GM10847 (cell line): ENCODE measurements at regions not wholly inside any gene's neighbourhood (a gene's known extent, or its start where the extent isn't known, plus 50 kb on each side); places are given as distances from the start of the nearest gene placed in this dataset.

Experiments
- POLR2A ChIP-seq: IDR thresholded peaks from 2 replicates; pipeline ENCODE4 v1.6.1; 2011; ENCODE audit not compliant: insufficient read length; ENCODE audit errors: extremely low read depth

DNA sequence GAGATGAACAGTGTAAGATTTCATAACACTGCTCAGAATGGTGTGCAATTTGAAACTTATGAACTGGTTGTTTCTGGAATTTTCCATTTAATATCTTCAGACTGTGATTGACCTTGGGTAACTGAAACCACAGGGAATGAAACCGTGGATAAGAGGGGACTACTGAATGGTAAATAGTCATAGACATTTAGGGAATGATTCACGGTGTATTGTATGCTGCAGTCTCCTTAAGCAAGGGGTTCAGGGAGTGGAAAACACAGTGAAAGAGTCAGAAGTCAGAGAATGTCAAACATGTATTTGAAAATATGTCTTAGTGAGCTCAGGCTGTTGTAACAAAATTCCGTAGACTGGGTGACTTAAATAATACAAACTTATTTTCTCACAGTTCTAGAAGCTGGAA is 398.2 kb upstream of the DIPK2B start:
- TF ChIP-seq POLR2A, result no peak

DNA sequence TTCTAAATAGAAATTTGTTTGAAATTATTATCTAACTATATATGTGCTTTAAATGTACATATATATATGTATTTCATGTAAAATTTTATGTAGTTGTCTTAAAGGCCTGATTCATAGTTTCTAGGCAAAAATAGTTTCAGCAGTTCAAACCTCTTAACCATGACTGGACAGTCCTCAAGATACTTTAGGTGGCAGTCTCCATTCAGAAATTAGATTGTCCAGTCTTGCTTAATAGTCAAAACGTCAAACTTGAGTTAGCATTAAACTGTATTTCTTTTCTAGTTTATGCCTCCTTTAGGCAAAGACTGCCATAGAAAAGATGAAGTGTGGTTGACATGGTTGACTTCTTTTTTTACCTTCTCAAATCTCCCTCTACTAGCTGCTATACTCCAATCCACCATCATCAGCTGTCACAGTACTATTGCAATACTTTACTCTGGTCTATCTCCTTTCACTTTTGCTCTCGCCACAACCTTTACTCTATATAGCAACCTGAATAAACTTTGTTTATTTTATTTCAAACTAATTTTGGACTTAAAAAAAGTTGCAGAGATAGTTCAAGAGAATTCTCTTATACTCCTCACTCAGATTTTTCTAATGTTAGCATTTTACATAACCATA is 395.6 kb upstream of the DIPK2B start:
- no peak for TF ChIP-seq POLR2A

DNA sequence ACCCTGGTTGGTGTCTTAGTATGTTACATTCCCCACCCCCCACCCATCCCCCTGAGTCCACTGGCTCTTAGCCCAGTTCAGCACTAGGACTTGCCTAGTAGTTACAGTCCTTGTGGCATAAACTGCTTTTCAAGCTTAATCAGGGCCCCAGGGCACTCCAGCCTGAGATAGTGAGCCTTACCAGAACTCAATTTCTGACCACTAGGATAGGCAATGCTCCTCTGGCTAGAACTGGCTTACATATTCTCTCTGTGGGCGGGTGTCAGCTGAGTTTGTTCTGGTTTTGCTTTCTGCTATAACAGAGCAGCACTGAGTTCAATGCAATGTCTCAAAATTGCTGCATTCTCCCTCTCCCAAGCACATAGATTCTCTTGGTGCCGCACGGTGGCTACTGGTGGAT is 391.4 kb upstream of the DIPK2B start:
- no peak for TF ChIP-seq POLR2A

DNA sequence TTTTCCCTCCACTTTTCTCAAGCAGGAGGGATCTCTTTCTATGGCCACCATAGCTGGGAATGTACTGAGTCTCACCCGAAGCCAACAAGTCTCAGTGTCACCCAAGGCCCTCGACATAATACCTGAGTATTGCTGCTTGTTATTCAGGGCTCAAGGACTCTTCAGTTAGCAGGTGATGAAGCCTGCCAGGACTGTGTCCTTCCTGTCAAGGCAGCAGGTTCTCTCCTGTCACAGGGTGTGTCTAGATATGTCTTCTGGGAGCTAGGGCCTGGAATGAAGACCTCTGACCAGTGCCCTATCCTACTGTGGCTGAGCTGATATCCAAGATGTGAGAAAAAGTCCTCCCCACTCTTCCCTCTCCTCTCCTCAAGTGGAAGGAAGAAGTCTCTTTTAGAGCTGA is 391.0 kb upstream of the DIPK2B start:
- no peak for TF ChIP-seq POLR2A

DNA sequence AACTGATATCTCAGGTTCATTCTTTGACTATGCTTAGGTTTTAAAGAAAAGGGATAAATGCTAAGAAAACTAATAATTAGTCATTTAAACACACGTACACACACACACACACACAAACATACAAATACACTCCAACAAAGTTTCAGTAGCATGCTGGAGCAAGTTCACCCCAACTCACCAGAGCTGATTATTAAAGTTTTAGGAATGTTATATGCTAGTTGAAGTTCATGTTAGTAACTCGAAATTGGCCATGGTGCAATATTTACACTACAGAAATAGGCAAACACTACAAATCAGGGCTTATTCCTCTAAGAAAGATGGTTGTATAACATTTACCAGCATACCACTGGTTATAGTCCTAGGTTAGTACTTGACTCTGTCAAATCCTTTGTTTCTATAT is 384.0 kb upstream of the DIPK2B start:
- no peak for TF ChIP-seq POLR2A

DNA sequence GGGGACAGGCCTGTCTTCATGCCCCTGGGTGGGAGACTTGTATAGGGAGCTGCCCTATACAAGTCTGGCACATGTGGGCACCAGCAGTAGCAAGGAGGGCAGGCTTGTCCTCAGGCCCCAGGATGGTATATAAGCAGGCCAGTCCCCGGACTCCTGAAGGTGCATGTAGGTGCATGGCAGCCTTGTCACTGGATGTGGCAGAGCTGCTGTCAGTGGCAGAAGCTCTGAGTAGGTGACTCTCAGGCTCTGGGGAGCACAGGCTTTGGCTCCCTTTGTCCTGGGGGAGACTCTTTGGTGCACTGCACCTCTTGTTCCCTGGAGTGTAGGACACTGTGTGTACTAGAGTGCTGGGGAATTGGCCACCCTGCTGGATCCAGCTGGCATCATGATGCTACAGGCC is 376.7 kb upstream of the DIPK2B start:
- TF ChIP-seq POLR2A, result no peak

DNA sequence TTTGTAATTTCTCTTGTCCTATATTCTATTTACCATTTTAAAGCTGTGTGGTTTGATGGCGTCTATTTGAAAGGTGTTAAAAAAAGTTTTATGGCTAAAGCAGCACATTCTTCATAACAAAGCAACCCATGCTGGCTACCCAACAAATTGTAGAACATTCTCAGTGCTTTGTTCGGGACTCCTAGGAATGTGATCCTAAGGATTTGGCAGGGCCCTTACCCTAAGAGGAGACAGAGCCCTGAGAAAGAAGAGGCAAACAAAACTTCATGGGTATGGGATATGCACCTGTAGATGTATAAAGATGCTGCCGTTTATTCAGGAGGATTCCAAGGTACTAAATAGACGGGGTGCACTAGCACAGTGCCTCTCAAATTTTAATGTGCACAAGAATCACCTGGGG is 370.8 kb upstream of the DIPK2B start:
- no peak for TF ChIP-seq POLR2A

DNA sequence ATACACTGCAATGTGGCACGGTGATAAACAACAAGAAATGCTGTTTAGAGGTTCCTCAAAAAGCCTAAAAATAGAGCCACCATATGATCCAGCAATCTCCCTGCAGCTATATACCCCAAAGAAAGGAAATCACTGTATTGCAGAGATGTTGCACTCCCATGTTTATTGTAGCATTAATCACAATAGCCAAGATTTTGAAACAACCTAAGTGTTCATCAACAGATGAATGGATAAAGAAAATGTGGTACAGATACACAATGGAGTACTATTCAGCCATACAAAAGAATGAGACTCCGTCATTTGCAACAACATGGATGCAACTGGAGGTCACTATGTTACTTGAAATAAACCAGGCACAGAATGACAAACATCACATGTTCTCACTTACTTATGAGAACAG is 365.8 kb upstream of the DIPK2B start:
- no peak for TF ChIP-seq POLR2A

DNA sequence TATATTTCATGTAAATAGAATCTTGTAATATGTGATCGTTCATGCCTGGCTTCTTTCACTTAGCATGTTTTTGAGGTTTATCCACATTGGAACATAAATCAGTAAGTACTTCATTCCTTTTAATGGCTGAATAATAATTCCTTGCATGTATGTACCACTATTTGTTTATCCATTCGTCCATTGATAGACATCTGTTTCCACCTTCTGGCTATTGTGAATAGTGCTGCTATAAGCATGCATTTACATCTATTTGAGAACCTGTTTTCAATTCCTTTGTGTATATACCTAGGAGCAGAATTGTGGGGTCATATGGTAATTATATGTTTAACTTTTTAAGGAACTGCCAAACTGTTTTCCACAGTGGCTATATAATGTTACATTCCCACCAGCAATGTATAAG is 356.7 kb upstream of the DIPK2B start:
- no peak for TF ChIP-seq POLR2A

DNA sequence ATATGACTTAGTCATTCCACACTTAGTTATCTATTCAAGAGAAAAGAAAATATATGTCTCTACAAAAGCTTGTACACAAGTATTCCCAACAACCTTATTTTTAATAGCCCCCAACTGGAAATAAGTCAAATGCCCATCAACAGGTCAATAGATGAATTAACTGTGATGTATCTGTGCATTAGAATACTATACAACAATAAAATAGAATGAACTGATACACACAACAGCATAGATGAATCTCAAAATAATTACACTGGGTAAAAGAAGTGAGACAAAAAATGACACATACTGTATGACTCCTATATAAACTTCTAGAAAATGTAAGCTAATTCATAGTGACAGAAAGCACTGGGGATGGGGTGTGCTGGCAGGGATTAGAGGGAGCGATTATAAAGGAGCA is 354.1 kb upstream of the DIPK2B start:
- no peak for TF ChIP-seq POLR2A

DNA sequence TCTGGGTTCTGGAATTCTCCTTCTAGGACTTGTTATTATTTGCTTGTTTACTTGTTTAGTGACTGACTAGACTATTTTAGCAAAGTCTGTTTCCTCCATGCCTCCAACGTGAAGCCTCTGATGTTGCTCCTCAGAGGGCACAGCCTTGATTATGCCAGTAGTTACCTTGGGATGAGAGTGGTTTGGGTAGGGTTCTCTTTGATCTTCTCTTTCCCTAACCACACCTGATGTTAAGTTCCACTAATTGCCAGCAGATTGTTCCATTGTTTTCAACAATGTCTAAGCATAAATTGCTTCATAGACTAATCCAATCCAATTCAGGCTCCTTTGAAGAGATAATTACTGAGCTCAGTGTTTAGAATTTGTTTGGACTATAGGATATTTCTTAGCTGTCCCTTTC is 352.7 kb upstream of the DIPK2B start:
- TF ChIP-seq POLR2A, result no peak

DNA sequence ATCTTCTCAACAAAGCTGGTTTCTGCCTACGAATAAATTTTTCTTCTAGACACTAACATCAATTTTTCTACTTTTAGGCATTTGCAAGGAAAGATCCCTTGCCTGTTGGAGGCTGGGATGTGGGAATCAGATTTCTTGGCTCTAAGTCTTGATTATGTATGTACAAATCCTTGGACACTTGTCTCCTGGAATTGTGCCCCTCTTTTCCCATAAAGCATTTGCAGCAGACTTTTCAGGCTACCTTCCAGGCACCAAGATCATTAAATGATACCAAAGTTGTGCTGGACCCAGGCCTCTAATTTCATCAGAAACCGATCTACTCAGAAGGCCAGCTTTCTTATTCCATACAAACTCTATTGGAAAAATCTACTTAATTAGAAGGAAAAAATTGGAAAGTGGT is 339.5 kb upstream of the DIPK2B start:
- TF ChIP-seq POLR2A, result no peak

DNA sequence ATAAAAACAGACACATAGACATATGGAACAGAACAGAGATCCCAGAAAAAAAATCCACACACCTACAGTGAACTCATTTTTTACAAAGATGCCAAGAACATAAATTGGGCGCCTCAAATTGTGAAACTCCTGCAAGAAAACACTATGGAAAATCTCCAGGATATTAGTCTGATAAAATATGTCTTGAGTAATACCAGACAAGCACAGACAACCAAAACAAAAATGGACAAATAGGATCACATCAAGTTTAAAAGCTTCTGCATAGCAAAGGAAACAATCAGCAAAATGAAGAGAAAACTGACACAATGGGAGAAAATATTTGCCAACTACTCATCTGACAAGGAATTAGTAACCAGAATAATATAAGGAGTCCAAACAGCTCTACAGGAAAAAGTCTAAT is 337.3 kb upstream of the DIPK2B start:
- no peak for TF ChIP-seq POLR2A

DNA sequence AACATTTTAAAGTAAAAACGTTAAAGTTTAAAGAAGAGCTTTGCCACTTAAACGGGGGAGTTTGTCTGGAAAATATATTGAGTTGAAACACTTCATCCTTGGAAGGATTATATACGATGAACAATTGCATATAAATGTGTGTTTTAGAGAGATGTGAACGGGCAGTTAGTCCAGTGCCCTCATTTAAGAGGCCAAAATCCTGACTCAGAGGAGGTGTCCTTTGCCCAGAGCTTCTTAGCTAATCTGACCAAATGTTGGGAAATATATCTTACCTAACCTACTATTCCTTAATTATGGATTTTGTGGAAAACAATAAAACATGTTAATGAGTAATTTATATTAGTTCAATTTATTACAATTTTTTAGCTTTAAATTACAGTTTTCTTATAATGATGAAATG is 327.2 kb upstream of the DIPK2B start:
- TF ChIP-seq POLR2A, result no peak

DNA sequence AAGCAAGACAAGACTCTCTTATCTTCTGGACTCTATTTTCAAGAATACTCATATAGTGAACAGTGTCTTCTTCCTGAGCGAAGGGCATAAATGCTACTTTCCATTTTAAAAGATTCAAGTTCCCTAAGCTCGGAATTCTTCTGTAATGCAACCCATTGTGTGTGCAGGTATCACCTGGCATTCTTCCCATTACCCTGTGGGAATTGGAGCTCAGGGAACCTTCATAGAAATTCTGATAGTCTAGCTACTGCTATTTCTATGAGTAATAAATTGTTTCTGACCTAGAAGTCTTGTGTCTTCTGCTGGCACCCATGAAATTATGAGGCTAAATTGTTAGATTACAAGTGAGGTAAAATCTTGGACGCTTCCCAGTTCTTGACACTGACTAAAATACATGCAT is 324.1 kb upstream of the DIPK2B start:
- no peak for TF ChIP-seq POLR2A

DNA sequence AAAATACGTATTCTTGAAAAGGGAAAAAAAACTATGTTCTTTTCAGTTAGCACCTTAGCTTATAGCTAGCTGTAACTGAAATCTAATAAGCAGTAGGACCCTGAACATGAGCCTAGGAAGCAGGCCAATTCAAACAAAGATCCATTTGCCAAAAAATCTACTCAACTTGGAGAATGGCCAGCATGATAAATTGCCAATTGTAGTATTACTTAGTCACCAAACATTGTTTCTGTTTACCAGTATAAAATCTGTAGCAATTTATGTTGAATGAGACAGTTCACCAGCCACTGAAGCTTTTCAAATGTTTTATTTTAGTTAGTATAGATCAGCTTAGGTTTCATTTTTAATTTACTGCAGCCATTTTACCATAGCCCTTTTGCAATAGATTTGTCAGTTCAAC is 323.6 kb upstream of the DIPK2B start:
- no peak for TF ChIP-seq POLR2A

DNA sequence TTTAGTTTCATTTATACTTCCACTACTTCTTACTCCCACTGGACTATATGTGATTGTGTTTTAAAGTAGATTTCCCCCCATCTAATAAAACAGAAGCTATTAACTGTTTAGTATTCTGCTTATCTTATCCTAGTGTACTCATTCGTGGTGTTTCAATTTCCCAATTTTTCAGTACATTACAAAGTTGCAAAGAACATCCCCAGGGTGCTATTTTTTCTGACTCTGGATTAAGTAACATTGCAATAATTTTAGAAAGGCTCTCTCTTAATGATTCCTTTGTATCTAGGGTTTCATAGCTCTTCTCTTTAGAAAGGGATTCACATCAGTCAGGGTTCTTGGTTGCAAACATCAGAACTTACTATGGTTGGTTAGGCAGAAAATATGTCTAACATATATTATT is 317.9 kb upstream of the DIPK2B start:
- TF ChIP-seq POLR2A, result no peak

DNA sequence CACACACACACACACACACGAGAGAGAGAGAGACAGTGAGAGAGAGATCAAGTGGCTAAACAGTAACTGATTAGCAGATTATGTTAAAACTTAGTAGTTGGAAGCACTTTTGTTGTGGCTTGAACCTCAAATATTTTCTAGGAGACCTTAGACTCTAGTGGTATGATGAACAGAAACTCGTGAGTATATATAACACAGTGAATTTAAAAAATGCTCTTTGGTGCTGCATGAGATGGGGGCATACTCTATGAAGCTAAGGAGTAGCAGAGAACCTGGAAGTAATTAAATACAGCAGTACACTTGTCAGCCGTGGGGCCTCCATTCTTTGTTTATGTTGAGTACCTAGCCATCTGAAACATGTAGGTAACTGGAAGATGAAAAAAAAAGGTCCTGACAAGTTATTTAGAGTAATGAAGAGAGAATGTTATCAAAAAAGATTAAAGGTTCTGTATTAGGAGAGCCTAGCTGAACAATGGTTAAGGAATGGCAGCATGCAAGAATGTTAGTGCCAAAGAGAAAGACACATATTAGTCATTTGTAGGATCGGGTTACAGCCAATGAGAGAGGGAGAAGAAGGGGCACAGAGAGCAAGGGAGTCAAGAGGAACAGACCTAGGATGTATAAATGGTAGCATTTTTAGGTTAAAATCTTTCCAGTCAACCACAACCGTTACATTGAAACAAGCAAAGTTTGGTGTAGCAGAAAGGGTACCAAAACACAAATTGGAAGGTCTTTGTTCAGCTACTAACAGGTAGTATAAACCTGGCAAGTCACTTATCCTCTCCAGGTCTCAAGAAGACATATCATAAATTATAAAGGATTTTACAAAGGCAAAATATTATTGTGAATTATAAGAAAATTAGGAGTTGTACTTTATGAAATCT is 316.7 kb upstream of the DIPK2B start:
- TF ChIP-seq POLR2A, result no peak
